OCI-M1 (cell line): ENCODE measurements at regions not wholly inside any gene's neighbourhood (a gene's known extent, or its start where the extent isn't known, plus 50 kb on each side); places are given as distances from the start of the nearest gene placed in this dataset.
"Not testable (repeated sequence)": the region's sequence is repeated elsewhere in the genome, so short reads cannot be mapped to it uniquely, and the experiment has no call there.

ENCODE experiments used
- DNase-seq: peaks from one replicate; lab custom pipeline; 2025; lab: John Stamatoyannopoulos, UW

DNA sequence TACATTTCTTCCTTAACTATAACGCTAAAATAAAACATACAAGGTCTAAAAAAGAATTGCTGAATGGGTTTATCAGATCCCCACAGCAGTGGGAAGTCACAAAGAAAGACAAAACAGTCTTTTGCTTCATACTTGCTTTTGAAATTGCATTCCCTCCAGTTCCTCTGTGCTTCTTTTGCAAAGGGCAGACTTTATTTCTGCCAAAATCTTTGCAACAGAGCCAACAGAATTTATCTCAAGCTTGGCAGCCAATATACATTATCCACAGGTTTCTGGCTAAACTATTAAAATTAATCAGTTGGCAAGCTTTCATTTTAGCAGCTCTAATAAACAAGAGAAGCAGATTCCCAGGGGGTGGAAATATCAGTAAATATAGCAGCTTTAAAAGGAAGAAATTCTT is 378.9 kb upstream of the CA10 start:
- no peak for DNase-seq

DNA sequence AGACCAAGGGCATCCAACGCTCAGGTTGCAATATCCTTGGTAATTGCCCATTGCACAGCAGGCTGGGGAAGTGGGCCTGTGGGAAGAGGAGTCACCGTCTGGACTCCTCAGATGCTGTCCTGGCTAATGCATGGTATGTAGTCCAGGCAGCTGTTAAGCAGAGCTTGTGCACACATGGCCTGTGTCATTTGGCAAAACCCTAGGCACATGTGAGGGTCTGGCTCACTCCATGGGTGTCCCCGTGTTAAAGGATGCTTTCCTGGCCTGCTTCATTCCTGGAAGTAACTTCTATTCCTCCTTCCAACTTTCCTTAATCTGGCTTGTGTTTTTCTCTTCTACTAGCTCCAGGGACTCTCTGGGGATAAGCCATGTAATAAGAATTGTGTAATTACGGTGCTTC is 378.0 kb upstream of the CA10 start:
- no peak for DNase-seq

DNA sequence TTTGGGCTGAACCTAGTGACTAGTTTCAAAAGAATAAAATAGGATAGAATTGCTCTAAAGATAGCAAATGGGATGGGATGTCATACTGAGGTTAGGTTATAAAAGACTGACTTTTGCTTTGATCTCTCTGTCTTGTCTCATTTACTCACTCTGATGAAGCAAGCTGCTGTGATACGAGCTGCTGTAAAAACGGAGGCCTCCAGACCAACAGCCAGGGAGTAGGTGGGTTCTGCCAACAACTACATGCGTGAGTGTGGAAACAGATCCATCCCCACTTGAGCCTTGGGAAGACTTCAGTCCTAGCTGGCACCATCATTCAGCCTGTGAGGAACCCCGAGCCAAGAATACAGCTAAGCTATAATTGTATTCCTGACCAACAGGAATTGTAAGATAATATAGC is 373.9 kb upstream of the CA10 start:
- DNase-seq, result no peak

DNA sequence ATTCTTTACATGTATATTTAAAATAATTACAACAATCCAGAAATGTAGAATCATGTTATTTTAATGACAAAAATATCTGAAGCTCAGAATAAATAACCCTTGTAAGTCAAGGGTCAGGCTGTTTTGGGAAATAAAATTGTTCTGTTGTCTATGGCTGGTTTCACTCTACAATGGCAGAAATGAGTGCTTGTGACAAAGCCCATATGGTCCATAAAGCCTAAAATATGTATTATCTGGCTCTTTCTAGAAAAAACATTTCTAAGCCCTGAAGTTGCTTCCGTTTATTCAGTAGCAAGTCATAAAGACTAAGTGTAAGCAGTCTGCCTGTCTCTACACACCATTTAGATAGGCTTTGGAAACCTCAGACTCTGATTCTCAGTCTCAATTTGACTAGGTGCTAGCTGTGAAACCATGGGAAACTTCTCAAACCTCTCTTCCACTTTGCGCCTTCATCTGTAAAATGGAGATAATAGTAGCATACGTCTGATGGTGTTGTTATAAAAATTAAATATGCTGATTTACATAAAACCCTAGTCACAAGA is 365.7 kb upstream of the CA10 start:
- DNase-seq, result no peak

DNA sequence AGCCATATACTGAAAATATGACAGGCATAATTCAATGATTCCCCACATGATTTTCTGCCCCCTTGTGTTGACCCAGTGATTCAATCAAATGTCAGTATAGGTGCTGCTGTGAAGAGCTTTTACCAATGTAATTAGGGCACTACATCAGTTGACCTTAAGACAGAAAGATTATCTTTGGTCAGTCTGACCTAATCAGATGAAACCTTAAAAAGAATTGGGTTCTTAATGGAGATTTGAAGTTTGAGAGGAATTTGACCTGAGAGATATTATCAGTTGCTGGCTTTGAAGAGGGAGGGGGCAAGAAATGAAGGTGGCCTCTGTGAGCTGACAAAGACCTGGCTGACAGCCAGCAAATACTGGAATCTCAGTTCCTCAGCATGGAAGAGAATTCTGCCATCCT is 358.7 kb upstream of the CA10 start:
- no peak for DNase-seq

DNA sequence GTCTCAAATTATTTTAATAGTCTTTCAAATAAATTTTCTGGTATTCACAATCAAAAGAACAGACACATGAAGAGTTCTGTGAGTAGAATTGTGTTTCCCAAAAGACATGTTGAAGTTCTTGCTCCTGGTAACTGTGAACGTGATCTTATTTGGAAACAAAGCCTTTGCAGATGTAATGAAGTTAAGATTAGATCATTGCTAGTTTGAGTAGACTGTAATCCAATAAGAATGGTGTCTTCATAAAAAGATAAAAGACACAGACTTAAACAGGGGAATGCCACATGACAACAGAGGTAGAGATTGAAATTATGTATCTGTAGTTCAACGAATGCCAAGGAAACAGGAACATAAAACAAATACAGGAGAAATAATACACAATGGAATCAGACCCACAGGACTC is 357.4 kb upstream of the CA10 start:
- no peak for DNase-seq

DNA sequence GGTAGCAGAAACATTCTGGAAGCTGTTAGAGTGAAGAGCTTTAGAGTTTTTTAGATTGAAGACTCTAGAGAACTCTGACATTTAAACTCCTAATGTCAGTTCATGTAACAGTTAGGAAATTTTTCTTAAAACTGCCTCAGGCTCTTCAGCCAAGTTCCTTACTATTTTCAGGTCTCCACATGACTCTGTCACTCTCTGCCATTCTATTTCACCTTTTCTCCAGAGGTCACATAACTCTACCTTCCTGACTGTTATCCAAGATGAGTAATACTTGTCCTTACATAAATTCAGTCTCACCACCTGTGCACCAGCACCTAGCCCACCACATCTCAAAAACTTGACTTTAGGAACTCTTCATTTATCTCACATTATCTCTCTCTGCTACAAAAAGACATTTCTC is 347.1 kb upstream of the CA10 start:
- no peak for DNase-seq

DNA sequence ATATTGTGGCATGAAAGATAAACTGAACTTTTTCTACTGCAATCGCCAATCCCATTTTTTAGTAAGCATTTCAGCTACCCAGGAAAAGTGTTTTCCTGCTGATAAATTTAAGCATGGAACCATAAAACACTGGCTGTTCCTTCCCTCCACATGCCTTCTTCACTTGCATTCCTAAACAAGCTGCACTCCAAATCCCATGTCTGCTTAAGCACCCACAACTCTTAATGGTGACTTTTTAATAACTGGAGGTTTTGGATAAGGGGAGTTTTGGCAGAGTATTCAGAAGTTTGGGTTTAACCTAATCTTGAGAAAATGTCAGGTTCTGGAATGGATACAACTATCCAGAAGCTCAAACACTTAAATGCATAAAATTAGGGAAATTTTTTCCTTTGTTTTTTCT is 345.6 kb upstream of the CA10 start:
- no peak for DNase-seq

DNA sequence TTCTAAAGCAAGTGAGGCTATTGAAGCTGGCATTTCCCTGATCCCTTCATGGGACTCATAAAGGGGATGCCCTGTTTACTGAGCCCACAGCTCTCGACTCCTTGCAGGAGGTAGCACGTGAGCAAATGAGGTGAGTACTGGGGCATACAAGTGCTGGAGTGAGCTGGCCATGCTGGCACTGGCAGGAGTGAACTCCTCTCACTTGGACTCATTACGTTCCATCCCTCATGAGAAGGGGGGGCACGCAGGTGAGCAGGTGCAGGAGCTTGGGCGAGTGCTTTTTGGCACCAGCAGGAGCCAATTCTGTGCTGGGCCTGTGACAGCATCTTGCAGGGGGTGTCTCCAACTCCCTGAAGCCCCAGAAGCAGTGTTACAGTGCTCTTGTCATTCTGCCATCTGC is 337.1 kb upstream of the CA10 start:
- no peak for DNase-seq

DNA sequence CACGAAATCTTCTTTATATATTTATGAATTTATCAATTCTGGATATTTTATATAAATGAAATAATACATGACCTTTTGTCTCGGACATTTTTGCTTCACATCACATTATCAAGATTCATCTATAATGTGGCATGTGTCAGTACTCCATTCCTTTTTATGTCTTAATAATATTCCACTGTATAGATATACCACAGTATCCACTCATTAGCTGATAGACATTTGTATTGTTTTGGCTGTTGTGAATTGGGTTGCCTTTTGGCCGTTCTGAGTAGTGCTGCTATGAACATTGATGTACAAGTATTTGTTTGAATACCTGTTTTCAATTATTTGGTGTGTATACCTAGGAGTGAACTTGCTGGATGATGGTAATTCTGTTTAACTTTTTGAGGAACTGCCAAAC is 323.8 kb upstream of the CA10 start:
- no peak for DNase-seq

DNA sequence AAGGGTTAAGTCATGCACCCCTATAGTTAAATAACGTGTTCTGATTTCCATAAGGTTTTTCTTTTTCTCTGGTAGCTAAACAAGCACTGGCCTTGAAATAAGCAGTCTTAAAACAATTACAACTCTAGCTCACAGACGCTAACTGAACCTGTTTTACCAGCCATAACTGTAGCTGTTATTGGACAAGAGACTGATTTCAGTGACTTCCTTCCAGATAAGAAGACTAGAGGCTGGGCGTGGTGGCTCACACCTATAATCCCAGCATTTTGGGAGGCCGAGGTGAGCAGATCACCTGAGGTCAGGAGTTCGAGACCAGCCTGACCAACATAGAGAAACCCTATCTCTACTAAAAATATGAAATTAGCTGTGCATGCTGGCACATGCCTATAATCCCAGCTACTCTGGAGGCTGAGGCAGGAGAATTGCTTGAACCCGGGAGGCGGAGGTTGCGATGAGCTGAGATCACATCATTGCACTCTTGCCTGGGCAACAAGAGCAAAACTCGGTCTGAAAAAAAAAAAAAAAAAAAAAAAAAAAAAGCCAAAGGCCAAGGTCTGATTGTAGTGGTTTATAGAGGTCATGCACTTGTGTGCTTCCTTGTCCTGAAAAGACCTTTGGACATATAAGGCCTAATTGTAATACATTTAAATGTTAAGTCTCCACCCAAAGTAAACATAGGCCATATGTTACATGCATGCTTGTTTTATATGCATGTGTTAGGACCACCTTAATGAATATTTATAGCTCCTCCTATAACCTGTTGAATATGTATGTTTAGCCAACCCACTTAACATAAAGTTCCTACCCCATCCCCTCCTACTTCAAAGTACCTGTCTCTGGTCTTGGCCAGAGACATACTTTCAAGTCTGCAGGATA is 319.5 kb upstream of the CA10 start:
- no peak for DNase-seq

DNA sequence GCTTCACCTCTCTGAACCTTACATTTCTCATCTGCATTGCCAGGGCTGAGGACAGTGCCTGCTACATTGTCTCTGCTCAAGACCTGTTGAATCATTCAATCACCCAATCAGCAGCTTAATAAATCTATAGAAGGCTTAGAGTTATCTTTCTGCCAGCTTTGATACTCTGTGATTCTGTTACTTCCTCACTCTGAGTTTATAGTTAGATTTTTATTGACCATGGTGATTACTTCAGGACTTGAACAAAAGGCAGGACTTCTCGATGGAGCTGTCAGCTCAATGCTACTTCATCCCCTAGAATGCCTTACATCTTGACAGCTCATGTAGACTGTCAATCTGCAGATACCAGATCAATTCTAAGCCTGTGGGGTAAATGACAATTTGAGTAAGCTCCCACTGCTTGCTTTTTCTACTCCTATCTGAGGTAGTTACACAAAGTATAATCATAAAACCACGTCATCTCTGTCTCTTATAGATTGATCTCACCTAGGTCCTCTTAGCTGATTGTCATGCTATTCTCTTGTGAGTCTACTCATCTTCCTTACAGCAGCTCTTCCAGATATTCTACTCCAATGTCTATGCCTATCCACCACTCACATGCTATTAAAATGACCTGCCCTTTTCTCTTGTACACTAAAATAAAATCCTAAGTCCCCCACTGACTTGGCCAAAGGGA is 318.3 kb upstream of the CA10 start:
- DNase-seq, result no peak

DNA sequence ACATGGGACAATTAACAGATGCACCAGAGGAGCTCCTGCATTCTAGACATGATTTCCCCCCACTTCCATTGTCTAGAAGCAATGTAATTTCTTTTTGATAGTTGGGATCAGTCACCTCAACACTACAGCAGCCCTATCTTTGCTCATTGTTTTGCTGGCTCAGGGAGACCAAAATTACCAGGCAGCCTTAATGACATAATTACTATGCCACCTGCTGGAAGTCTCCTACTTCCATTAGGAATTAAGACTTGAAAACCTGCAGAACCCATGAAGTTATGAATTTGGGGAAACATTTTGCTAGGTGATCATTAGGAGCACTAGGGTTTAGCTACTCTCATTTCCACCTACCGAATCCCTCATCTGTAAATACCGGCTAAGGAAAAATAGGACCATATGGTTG is 312.0 kb upstream of the CA10 start:
- no peak for DNase-seq

DNA sequence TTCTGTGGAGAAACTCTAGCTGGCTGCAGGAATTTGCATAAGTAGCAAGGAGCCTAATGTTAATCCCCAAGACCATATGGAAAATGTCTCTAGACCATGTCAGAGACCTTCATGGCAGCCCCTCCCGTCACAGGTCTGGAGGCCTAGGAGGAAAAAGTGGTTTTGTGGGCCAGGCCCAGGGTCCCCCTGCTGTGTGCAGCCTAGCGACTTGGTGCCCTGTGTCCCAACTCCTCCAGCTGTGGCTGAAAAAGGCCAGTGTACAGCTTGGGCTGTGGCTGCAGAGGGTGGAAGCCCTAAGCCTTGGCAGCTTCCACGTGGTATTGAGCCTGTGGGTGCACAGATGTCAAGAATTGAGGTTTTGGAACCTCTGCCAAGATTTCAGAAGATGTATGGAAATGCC is 306.9 kb upstream of the CA10 start:
- DNase-seq, result no peak

DNA sequence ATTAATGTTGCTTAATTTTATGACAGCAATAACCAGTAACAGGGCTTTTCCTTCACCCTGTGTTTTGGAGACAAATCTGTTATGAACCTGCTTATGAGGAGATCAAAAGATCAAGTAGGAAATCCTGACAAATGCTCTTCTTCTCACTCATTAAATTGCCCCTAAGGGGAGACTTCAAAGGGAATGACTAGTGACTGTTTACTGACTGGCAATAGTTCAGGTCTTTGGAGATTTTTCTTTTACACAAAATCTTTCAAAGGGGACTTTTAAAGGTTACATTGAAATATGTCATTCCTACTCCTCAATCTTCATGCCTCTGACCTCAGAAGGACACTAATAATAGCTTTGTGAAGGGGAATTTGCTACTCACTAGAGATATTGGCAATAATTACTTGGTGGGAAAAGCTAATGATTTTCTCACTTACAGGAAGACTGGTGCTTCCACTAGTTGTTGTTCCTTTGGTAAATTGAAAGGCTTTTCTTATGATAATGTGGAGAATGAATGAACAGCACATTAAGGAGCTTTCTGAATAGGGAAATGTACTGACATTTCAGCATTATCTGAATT is 292.9 kb upstream of the CA10 start:
- no peak for DNase-seq

DNA sequence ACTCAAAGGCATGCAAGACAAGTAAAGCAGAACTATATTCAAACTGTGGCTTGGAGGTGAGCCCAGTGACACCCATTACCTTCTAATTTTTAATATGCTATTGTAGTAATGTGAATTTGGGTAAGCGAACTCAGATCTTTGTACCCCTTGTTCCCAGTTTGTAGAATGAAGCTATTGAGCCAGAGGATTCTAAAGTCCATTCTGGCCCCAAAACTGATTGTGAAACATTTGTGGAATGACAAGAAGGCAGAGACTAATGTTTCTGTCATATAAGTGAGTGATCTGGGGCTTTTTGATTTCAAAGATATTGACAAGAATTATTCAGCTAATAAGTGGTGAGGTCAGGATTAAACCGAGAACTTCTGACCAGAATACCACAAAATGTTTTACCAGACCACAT is 283.8 kb upstream of the CA10 start:
- DNase-seq, result no peak

DNA sequence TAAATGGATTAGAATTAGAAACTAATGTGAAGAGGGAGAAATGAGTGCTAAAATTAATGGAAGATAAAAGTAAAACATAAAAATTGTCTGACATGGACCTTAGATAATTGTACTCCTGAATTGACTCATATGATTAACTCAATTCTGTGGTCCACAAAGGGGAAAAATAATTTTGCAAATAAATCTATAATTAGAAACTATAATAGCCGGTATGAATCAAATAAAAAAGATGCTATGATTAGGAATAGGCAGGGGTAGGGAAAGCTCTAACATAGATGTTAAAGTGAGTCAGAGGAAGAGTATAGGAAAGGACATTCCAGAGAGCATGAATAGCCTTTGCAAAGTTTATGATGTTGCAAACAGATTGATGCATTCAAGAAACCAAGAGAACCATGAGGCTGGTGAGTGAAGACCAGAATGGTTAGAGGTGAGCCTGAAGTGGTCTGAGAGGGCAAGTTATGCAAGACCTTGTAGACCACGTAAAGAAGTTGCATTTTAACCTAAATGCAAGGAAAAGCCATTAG is 262.1 kb upstream of the CA10 start:
- DNase-seq, result no peak

DNA sequence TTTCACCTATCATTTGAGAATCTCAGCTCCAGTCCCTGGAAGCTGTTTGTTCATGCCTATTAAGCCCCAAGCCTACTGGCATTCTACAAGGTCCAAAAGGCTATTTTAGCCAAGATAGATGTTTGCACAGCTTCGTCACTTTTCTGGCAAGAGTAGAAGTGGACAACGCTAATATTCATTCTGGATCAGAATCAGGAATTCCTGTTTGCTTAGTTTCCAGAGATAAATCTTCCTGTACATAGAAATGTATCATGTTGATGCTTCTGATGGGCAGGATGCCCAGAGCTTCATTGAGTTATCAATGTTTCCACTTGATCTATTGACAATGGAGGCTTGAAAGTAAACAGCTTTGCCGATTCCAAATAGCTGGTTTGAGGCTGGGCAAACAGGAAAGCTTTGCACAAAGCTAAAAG is 260.7 kb upstream of the CA10 start:
- no peak for DNase-seq

DNA sequence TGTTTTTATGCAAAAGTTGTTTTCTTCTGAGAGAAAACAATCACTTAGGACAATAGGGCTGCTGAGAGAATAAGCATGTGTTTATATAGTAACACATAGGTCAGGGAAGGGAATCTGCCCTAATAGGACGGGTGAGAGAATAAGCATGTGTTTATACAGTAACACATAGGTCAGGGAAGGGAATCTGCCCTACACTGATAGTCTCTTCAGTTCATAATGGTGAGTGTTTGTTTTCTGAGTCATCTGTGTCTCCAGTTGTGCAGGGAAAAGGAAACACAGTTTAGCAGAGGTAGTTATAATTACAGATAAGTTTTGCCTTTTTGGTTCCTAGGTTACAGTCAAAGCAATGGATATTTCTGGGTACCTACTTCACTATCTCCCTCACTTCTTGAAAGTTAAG is 252.3 kb upstream of the CA10 start:
- no peak for DNase-seq

DNA sequence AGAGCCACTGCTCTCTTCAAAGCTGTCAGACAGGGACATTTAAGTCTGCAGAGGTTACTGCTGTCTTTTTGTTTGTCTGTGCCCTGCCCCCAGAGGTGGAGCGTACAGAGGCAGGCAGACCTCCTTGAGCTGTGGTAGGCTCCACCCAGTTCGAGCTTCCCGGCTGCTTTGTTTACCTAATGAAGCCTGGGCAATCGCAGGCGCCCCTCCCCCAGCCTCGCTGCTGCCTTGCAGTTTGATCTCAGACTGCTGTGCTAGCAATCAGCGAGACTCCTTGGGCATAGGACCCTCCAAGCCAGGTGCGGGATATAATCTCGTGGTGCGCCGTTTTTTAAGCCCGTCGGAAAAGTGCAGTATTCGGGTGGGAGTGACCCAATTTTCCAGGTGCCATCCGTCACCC is 250.7 kb upstream of the CA10 start:
- DNase-seq, result not testable (repeated sequence)

DNA sequence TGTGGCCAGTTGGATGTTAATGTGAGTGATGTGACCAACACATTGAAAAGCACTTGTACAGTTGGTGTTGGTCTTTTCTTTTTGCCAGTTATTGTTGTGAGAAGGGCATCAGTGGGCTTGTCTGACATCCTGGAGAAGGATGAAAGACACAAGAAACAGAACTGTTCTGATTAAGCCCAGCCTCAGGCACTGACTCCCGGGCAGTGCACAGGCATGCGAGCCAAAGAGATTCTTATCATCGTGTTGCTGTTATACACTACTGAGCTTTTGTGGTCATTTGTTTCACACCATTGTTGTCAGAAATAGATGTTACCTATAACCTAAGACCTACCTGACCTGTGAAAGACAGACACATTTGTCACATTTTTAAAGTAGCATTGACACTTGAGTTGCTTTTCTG is 236.8 kb upstream of the CA10 start:
- DNase-seq, result no peak

DNA sequence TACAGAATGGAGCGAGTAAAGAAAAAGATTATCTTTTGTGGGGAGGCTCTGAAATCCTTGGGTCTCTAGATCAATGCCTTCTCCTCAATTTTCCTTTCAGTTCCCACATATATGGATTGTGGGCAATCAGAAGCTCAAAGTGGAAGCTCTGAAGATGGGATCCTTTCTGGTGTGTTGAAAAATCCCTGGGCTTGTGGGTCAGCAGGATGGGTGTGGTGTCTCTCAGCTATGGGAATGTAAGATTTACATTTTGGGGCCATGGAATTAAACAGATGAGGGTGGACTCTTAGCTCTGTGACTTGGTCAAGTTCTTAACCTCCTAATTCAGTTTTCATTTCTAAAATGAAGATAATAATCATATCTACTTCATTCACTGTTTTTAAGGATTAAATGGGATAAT is 231.9 kb upstream of the CA10 start:
- DNase-seq, result no peak

DNA sequence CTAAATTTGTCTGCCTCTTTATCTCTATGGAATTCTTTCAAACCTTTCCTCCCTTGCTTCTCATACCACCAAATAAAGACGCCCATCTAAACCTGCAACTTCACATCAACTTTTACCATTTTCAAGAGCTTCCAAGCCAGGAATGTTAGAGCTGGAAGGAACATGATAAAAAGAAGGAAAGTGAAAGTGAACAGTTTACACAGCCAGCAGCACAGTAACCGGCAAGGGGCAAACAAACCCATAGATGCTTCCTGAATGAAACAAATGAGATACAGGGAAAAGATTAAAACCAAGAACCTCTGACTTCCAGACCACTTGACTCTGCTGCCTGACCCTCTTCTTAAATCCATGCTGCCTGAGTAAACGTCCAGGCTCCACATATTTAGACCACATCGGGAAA is 231.1 kb upstream of the CA10 start:
- DNase-seq, result peak; percentile 29
